ENCODE measurements at regions not wholly inside any gene's neighbourhood (a gene's known extent, or its start where the extent isn't known, plus 50 kb on each side); places are given as distances from the start of the nearest gene placed in this dataset.

GRCh38 chr21:30943920-30944319, 62.5 kb upstream of the KRTAP11-1 start:
- TF ChIP-seq CTCF (IDR thresholded peaks at IDR 0.05): no peak
- TF ChIP-seq POLR2A (IDR thresholded peaks at IDR 0.05): no peak
- TF ChIP-seq EP300 (IDR thresholded peaks at IDR 0.05): no peak
